Stimulated activated effector memory CD8-positive, alpha-beta T cell treated with anti-CD3 and anti-CD28 coated beads, Interleukin-12 subunit alpha, Interleukin-12 subunit beta, amount 100 ng/mL, for 72 hours (primary cell): ENCODE measurements at regions not wholly inside any gene's neighbourhood (a gene's known extent, or its start where the extent isn't known, plus 50 kb on each side); places are given as distances from the start of the nearest gene placed in this dataset.
A peak's percentile ranks its signal among the peaks of the same experiment; 100 is the strongest.
"Not testable (repeated sequence)": the region's sequence is repeated elsewhere in the genome, so short reads cannot be mapped to it uniquely, and the experiment has no call there.

Experiments used
- ATAC-seq: fragments of 150-1000 bp; cut with Tn5 transposase; 2 replicates; pipeline ENCODE4 v1.10.0; 2021
- DNase-seq, 2 donors: peaks; one replicate each; pipeline ENCODE4 v3.0.0; 2021 to 2022; ENCODE audit warnings: low spot score in 2 of 2
- H3K27ac Mint-ChIP-seq: one replicate; pipeline ENCODE4 v1.8.0; 2022; ENCODE audit warnings: mild to moderate bottlenecking, mixed read lengths
- H3K36me3 Mint-ChIP-seq: one replicate; pipeline ENCODE4 v1.8.0; 2022; ENCODE audit warnings: mild to moderate bottlenecking, mixed read lengths
- H3K4me1 Mint-ChIP-seq: one replicate; pipeline ENCODE4 v1.8.0; 2022; ENCODE audit warnings: mixed read lengths
- H3K4me3 Mint-ChIP-seq: one replicate; pipeline ENCODE4 v1.8.0; 2022; ENCODE audit warnings: mild to moderate bottlenecking, mixed read lengths
- H3K9me3 Mint-ChIP-seq: one replicate; pipeline ENCODE4 v1.8.0; 2022; ENCODE audit warnings: mixed read lengths

GRCh38 chr20:52062452-52063209, 128.9 kb downstream of the ZFP64 start:
- Mint-ChIP-seq H3K36me3 (no peaks in the 10 kb centered on the region), H3K27ac (no peak overlapping the region), H3K4me1 (no peaks in the 10 kb centered on the region), H3K4me3 (no peak overlapping the region), H3K9me3 (no peaks in the 10 kb centered on the region)
- no peak for ATAC-seq
- DNase-seq, result no peak

GRCh38 chr20:52060794-52061714, 130.5 kb downstream of the ZFP64 start:
- Mint-ChIP-seq H3K4me1 (no peaks in the 10 kb centered on the region), H3K27ac (no peak overlapping the region), H3K9me3 (peaks cover 6% of the 10 kb centered on the region), H3K36me3 (no peaks in the 10 kb centered on the region), H3K4me3 (no peak overlapping the region)
- no peak for DNase-seq
- no peak for ATAC-seq

- not testable (repeated sequence) for H3K36me3 Mint-ChIP-seq, H3K4me1 Mint-ChIP-seq, H3K4me3 Mint-ChIP-seq, ATAC-seq, H3K27ac Mint-ChIP-seq, H3K9me3 Mint-ChIP-seq, DNase-seq
Observed at GRCh38 chr20:52057133-52057532, 134.4 kb downstream of the ZFP64 start.

GRCh38 chr20:52056203-52057062, 135.1 kb downstream of the ZFP64 start:
- no peak for ATAC-seq
- no peak for DNase-seq

GRCh38 chr20:52054123-52054522, 137.5 kb downstream of the ZFP64 start:
- ATAC-seq (peak; percentile 100), DNase-seq (peak; percentile 26 to 56)
- H3K27ac Mint-ChIP-seq, result no peak overlapping the region
- peaks cover 10% of the 10 kb centered on the region for H3K4me1 Mint-ChIP-seq
- no peaks in the 10 kb centered on the region for H3K36me3 Mint-ChIP-seq
- H3K4me3 Mint-ChIP-seq, result no peak overlapping the region
- peaks cover 7% of the 10 kb centered on the region for H3K9me3 Mint-ChIP-seq

More at GRCh38 chr20:52056203-52057062, 135.1 kb downstream of the ZFP64 start:
- H3K9me3 Mint-ChIP-seq, result peaks cover 7% of the 10 kb centered on the region
- H3K36me3 Mint-ChIP-seq, result no peaks in the 10 kb centered on the region
- H3K4me3 Mint-ChIP-seq, result no peak overlapping the region
- H3K4me1 Mint-ChIP-seq, result peaks cover 7% of the 10 kb centered on the region
- H3K27ac Mint-ChIP-seq, result no peak overlapping the region

- H3K36me3 Mint-ChIP-seq, result no peaks in the 10 kb centered on the region
- H3K27ac Mint-ChIP-seq, result peak overlapping the region; percentile 50
- no peak for DNase-seq
- no peaks in the 10 kb centered on the region for H3K9me3 Mint-ChIP-seq
- no peak overlapping the region for H3K4me3 Mint-ChIP-seq
- no peak for ATAC-seq
- H3K4me1 Mint-ChIP-seq, result peaks cover 28% of the 10 kb centered on the region
Observed at GRCh38 chr20:52049001-52049731, 142.4 kb downstream of the ZFP64 start.

- ATAC-seq, result peak; percentile 80
- H3K27ac Mint-ChIP-seq, result peak overlapping the region; percentile 23
- no peaks in the 10 kb centered on the region for H3K36me3 Mint-ChIP-seq
- H3K4me3 Mint-ChIP-seq, result peak overlapping the region; percentile 18
- peaks cover 21% of the 10 kb centered on the region for H3K4me1 Mint-ChIP-seq
- H3K9me3 Mint-ChIP-seq, result no peaks in the 10 kb centered on the region
- DNase-seq, result peak; percentile 6 to 65
Observed at GRCh38 chr20:52047811-52048764, 143.5 kb downstream of the ZFP64 start.

GRCh38 chr20:52041966-52042365, 149.6 kb downstream of the ZFP64 start:
- Mint-ChIP-seq H3K4me1 (no peaks in the 10 kb centered on the region), H3K27ac (no peak overlapping the region), H3K9me3 (no peaks in the 10 kb centered on the region), H3K36me3 (no peaks in the 10 kb centered on the region), H3K4me3 (no peak overlapping the region)
- ATAC-seq (no peak), DNase-seq (no peak)

GRCh38 chr20:52039790-52040189, 151.8 kb downstream of the ZFP64 start:
- Mint-ChIP-seq H3K9me3 (no peaks in the 10 kb centered on the region), H3K4me1 (no peaks in the 10 kb centered on the region), H3K27ac (no peak overlapping the region), H3K36me3 (no peaks in the 10 kb centered on the region), H3K4me3 (no peak overlapping the region)
- ATAC-seq, result no peak
- DNase-seq, result no peak

GRCh38 chr20:52038632-52039031, 152.9 kb downstream of the ZFP64 start:
- not testable (repeated sequence) for H3K4me1 Mint-ChIP-seq, ATAC-seq, H3K9me3 Mint-ChIP-seq, DNase-seq, H3K4me3 Mint-ChIP-seq, H3K27ac Mint-ChIP-seq, H3K36me3 Mint-ChIP-seq

- Mint-ChIP-seq H3K27ac (no peak overlapping the region), H3K4me1 (peaks cover under 1% of the 10 kb centered on the region), H3K9me3 (no peaks in the 10 kb centered on the region), H3K4me3 (no peak overlapping the region), H3K36me3 (no peaks in the 10 kb centered on the region)
- ATAC-seq, result no peak
- no peak for DNase-seq
Observed at GRCh38 chr20:52037370-52037769, 154.2 kb downstream of the ZFP64 start.

- Mint-ChIP-seq H3K36me3 (no peaks in the 10 kb centered on the region), H3K9me3 (no peaks in the 10 kb centered on the region), H3K4me3 (no peak overlapping the region), H3K4me1 (peaks cover 14% of the 10 kb centered on the region), H3K27ac (no peak overlapping the region)
- ATAC-seq (no peak), DNase-seq (no peak)
Observed at GRCh38 chr20:52035977-52036376, 155.6 kb downstream of the ZFP64 start.

GRCh38 chr20:52035498-52035897, 156.1 kb downstream of the ZFP64 start:
- DNase-seq (no peak), ATAC-seq (no peak)
- no peak overlapping the region for H3K27ac Mint-ChIP-seq
- peaks cover 19% of the 10 kb centered on the region for H3K4me1 Mint-ChIP-seq
- no peaks in the 10 kb centered on the region for H3K9me3 Mint-ChIP-seq
- H3K4me3 Mint-ChIP-seq, result no peak overlapping the region
- H3K36me3 Mint-ChIP-seq, result no peaks in the 10 kb centered on the region

GRCh38 chr20:52034581-52034980, 157.0 kb downstream of the ZFP64 start:
- no peak overlapping the region for H3K27ac Mint-ChIP-seq

More at GRCh38 chr20:52034581-52034980, 157.0 kb downstream of the ZFP64 start:
- Mint-ChIP-seq H3K4me1 (peaks cover 22% of the 10 kb centered on the region), H3K4me3 (no peak overlapping the region), H3K36me3 (no peaks in the 10 kb centered on the region), H3K9me3 (no peaks in the 10 kb centered on the region)
- ATAC-seq, result no peak
- DNase-seq, result no peak
